Brain microvascular endothelial cell (primary cell): ENCODE measurements at regions not wholly inside any gene's neighbourhood (a gene's known extent, or its start where the extent isn't known, plus 50 kb on each side); places are given as distances from the start of the nearest gene placed in this dataset.

Experiments
- DNase-seq: peaks from one replicate; pipeline ENCODE4 v3.0.0-alpha.2; 2020
- H3K27ac ChIP-seq: fragments of 250-450 bp; sonication (Bioruptor Pico); 2 replicates; pipeline ENCODE4 v1.5.1; 2020; ENCODE audit warnings: mild to moderate bottlenecking, moderate library complexity
- H3K27me3 ChIP-seq: fragments of 250-450 bp; sonication (Bioruptor Pico); replicated peaks from 2 replicates; pipeline ENCODE4 v1.5.1; 2020; ENCODE audit warnings: mild to moderate bottlenecking
- H3K36me3 ChIP-seq: fragments of 250-450 bp; sonication (Bioruptor Pico); replicated peaks from 2 replicates; pipeline ENCODE4 v1.5.1; 2020; ENCODE audit warnings: mild to moderate bottlenecking
- H3K4me3 ChIP-seq: 2 replicates; pipeline ENCODE4 v1.5.1; 2011; ENCODE audit warnings: low read depth, mild to moderate bottlenecking, control low read depth, low read length, moderate library complexity
- CTCF ChIP-seq: IDR thresholded peaks from 2 replicates; pipeline ENCODE4 v1.5.1; 2011; ENCODE audit warnings: low read depth, mild to moderate bottlenecking, moderate library complexity, low read length, control low read depth, inconsistent platforms; ENCODE audit errors: missing control alignments
- in situ Hi-C: cut with HindIII; loops from 2 replicates; pipeline ENCODE4 v1.10.0; 2017; ENCODE audit warnings: low sequenced_read_pairs, low pct_ligation_motif_present

- H3K4me3 ChIP-seq = no peak overlapping the region
- H3K27ac ChIP-seq = no peak overlapping the region
- no peak for DNase-seq
- no peaks in the 10 kb centered on the region for H3K36me3 ChIP-seq
- in situ Hi-C loops = no loop called here
- no peaks in the 10 kb centered on the region for H3K27me3 ChIP-seq
- no peak for TF ChIP-seq CTCF
Observed at GRCh38 chr6:11902527-11902926, 109.6 kb upstream of the HIVEP1 start.

GRCh38 chr6:11900662-11901598 is 111.2 kb upstream of the HIVEP1 start:
- in situ Hi-C loops = no loop called here
- Histone ChIP-seq H3K4me3 (no peak overlapping the region), H3K36me3 (no peaks in the 10 kb centered on the region), H3K27ac (no peak overlapping the region), H3K27me3 (no peaks in the 10 kb centered on the region)
- TF ChIP-seq CTCF = no peak
- DNase-seq = no peak

GRCh38 chr6:11899645-11900044 is 112.5 kb upstream of the HIVEP1 start:
- no peak for TF ChIP-seq CTCF
- DNase-seq = no peak
- H3K4me3 ChIP-seq = no peak overlapping the region
- no peaks in the 10 kb centered on the region for H3K27me3 ChIP-seq
- H3K36me3 ChIP-seq = no peaks in the 10 kb centered on the region
- in situ Hi-C loops = no loop called here
- H3K27ac ChIP-seq = no peak overlapping the region

GRCh38 chr6:11894212-11894611 is 115.6 kb upstream of the ADTRP start:
- Histone ChIP-seq H3K4me3 (no peak overlapping the region), H3K36me3 (no peaks in the 10 kb centered on the region), H3K27me3 (no peaks in the 10 kb centered on the region), H3K27ac (no peak overlapping the region)
- in situ Hi-C loops = no loop called here
- DNase-seq = no peak
- no peak for TF ChIP-seq CTCF

- no peak overlapping the region for H3K27ac ChIP-seq
- DNase-seq = no peak
- TF ChIP-seq CTCF = no peak
- no peaks in the 10 kb centered on the region for H3K27me3 ChIP-seq
- in situ Hi-C loops = no loop called here
- H3K4me3 ChIP-seq = no peak overlapping the region
- H3K36me3 ChIP-seq = no peaks in the 10 kb centered on the region
Observed at GRCh38 chr6:11891547-11891946, 112.9 kb upstream of the ADTRP start.

- Histone ChIP-seq H3K36me3 (no peaks in the 10 kb centered on the region), H3K27ac (no peak overlapping the region), H3K27me3 (no peaks in the 10 kb centered on the region), H3K4me3 (no peak overlapping the region)
- peak; percentile 20 for DNase-seq
- in situ Hi-C loops = no loop called here
- TF ChIP-seq CTCF = no peak
Observed at GRCh38 chr6:11890849-11891248, 112.2 kb upstream of the ADTRP start.
